ENCODE measurements at regions not wholly inside any gene's neighbourhood (a gene's known extent, or its start where the extent isn't known, plus 50 kb on each side); places are given as distances from the start of the nearest gene placed in this dataset.

DNA sequence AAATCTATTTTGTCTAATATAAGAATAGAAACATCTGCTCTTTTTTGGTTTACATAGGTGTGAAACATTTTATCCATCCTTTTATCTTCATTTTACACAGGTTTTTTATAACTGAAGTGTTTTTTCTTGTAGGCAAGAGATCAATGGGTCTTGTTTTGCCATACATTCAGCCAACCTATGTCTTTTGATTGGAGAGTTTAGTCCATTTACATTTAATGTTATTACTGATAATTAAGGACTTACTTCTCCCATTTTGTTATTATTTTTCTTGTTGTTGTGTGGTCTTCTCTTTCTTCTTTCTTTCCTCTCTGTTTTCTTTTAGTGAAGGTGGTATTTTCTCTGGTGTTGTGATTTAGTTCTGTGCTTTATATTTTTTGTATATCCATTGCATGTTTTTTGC lies 785.3 kb downstream of the ARAP2 start:
- TF ChIP-seq EGR1 (IDR thresholded peaks at IDR 0.05) (no peak), ZBTB7A (IDR thresholded peaks at IDR 0.05; ENCODE audit: low read depth) (no peak), EP300 (IDR thresholded peaks at IDR 0.05; ENCODE audit: borderline replicate concordance) (no peak), FOXM1 (IDR thresholded peaks at IDR 0.05; ENCODE audit: borderline replicate concordance, low read depth) (no peak), RAD21 (IDR thresholded peaks at IDR 0.05; ENCODE audit: low read depth) (no peak), YY1 (IDR thresholded peaks at IDR 0.05; ENCODE audit: low read depth) (no peak), TAF1 (IDR thresholded peaks at IDR 0.05; ENCODE audit: low read depth) (no peak)
- TF ChIP-seq, protein P1, sequence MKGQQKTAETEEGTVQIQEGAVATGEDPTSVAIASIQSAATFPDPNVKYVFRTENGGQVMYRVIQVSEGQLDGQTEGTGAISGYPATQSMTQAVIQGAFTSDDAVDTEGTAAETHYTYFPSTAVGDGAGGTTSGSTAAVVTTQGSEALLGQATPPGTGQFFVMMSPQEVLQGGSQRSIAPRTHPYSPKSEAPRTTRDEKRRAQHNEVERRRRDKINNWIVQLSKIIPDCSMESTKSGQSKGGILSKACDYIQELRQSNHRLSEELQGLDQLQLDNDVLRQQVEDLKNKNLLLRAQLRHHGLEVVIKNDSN (IDR thresholded peaks at IDR 0.05) = no peak
- TF ChIP-seq, protein P2, sequence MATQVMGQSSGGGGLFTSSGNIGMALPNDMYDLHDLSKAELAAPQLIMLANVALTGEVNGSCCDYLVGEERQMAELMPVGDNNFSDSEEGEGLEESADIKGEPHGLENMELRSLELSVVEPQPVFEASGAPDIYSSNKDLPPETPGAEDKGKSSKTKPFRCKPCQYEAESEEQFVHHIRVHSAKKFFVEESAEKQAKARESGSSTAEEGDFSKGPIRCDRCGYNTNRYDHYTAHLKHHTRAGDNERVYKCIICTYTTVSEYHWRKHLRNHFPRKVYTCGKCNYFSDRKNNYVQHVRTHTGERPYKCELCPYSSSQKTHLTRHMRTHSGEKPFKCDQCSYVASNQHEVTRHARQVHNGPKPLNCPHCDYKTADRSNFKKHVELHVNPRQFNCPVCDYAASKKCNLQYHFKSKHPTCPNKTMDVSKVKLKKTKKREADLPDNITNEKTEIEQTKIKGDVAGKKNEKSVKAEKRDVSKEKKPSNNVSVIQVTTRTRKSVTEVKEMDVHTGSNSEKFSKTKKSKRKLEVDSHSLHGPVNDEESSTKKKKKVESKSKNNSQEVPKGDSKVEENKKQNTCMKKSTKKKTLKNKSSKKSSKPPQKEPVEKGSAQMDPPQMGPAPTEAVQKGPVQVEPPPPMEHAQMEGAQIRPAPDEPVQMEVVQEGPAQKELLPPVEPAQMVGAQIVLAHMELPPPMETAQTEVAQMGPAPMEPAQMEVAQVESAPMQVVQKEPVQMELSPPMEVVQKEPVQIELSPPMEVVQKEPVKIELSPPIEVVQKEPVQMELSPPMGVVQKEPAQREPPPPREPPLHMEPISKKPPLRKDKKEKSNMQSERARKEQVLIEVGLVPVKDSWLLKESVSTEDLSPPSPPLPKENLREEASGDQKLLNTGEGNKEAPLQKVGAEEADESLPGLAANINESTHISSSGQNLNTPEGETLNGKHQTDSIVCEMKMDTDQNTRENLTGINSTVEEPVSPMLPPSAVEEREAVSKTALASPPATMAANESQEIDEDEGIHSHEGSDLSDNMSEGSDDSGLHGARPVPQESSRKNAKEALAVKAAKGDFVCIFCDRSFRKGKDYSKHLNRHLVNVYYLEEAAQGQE (IDR thresholded peaks at IDR 0.05; ENCODE audit: low read depth) = no peak
